Natural killer cell treated with Interleukin-12 subunit alpha and Interleukin-12 subunit beta and Interleukin-15 and Interleukin-18, amount 100 ng/mL, for 72 hours (primary cell): ENCODE measurements at regions not wholly inside any gene's neighbourhood (a gene's known extent, or its start where the extent isn't known, plus 50 kb on each side); places are given as distances from the start of the nearest gene placed in this dataset.

ENCODE experiments used
- ATAC-seq, 2 donors: fragments of 150-1000 bp; cut with Tn5 transposase in 1 of 2; sonication (Bioruptor Pico), chemical (Tn5 transposase) in 1 of 2; 2 replicates each; pipeline ENCODE4 v1.10.0; 2021
- DNase-seq: peaks from one replicate; pipeline ENCODE4 v3.0.0; 2022; ENCODE audit warnings: low spot score
- H3K27ac Mint-ChIP-seq, 2 donors: 1 replicate in 1 of 2; 2 replicates in 1 of 2; pipeline ENCODE4 v1.8.0; 2022; ENCODE audit warnings: mixed read lengths in 2 of 2, mild to moderate bottlenecking in 1 of 2, moderate library complexity in 1 of 2
- H3K27me3 Mint-ChIP-seq, 2 donors: 1 replicate in 1 of 2; 2 replicates in 1 of 2; pipeline ENCODE4 v1.8.0; 2022; ENCODE audit warnings: mixed read lengths in 2 of 2
- H3K36me3 Mint-ChIP-seq: one replicate; pipeline ENCODE4 v1.8.0; 2022; ENCODE audit warnings: mixed read lengths
- H3K4me1 Mint-ChIP-seq, 2 donors: 1 replicate in 1 of 2; 2 replicates in 1 of 2; pipeline ENCODE4 v1.8.0; 2022; ENCODE audit warnings: low read depth in 2 of 2, mixed read lengths in 2 of 2, mild to moderate bottlenecking in 1 of 2
- H3K4me3 Mint-ChIP-seq: one replicate; pipeline ENCODE4 v1.8.0; 2022; ENCODE audit warnings: mixed read lengths
- H3K9me3 Mint-ChIP-seq: 2 replicates; pipeline ENCODE4 v1.8.0; 2022; ENCODE audit warnings: mixed read lengths

DNA sequence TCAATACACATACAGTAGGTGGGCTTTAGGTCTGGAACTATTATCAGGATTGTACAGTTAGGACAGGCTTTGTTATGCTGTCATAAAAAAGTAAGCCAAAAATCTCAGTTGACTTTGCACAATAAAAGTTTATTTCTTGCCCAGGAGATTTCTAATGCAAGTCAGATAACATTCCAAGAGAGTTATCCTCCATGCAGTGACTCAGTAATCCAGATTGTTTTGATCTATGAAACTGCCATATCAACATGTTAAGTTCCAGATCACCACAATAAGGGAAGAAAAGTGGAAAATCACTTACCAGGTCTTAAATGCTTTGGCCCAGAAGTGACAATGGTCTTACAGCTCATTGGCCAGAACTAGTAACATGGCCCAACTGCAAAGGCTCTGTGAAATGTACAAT lies 636.2 kb upstream of the KLF12 start:
- H3K27me3 Mint-ChIP-seq = peaks cover 6 to 11% of the 10 kb centered on the region in 2 donors

DNA sequence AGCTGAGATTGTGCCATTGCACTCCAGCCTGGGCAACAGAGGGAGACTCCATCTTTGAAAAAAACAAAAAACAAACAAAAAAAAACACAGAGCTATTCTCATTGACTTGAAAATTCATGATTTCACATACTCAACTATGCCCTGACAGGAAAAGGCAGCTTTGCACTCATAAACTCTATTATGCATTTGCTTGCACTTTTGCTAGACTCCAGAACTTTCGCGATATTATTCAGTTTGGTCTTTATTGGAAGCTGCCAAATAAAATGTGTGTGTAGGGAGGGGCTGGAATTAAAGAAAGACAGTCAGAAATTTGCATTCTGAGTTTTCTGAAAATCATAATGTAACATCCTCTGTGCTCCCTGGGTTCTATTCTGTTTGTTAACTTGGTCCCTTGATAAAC lies 635.1 kb upstream of the KLF12 start:
- ATAC-seq (no peak), DNase-seq (no peak)
- no peaks in the 10 kb centered on the region for H3K4me1 Mint-ChIP-seq
- no peaks in the 10 kb centered on the region for H3K36me3 Mint-ChIP-seq
- no peak overlapping the region for H3K4me3 Mint-ChIP-seq
- peaks cover 5 to 6% of the 10 kb centered on the region in 2 donors for H3K27me3 Mint-ChIP-seq
- no peak overlapping the region for H3K27ac Mint-ChIP-seq
- no peaks in the 10 kb centered on the region for H3K9me3 Mint-ChIP-seq

More for the DNA sequence above, 636.2 kb upstream of the KLF12 start:
- ATAC-seq (no peak), DNase-seq (no peak)
- Mint-ChIP-seq H3K4me1 (no peaks in the 10 kb centered on the region), H3K9me3 (no peaks in the 10 kb centered on the region), H3K4me3 (no peak overlapping the region), H3K27ac (no peak overlapping the region), H3K36me3 (no peaks in the 10 kb centered on the region)

DNA sequence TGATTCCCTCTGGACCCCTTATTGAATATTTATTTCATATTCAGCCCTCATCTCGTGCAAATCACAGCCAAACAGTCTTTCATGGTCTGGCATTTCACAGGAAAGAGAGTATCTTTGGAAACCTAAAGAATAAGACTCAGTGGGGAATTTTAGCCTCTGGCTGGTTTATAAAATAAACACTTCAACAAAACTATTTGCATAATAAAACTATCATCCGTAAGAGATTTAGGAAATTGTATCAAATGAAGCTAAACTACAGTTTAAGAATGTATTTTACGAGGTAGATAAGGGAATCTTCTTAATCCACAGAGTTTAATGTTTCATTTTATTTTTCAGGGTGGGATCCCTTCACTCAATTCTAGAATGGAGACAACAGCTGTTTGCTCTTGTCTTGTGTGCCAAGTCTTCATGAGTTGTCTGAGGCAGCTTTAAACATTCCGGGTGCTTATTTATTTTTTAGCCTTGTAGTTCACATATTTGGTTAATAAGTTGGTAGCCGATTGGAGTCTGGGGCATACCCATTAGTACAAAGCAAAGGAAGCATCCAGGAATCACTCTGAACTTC lies 634.4 kb upstream of the KLF12 start:
- peaks cover 5 to 10% of the 10 kb centered on the region in 2 donors for H3K27me3 Mint-ChIP-seq
- DNase-seq (no peak), ATAC-seq (no peak)
- H3K36me3 Mint-ChIP-seq = no peaks in the 10 kb centered on the region
- no peaks in the 10 kb centered on the region for H3K9me3 Mint-ChIP-seq
- H3K4me3 Mint-ChIP-seq = no peak overlapping the region
- H3K27ac Mint-ChIP-seq = no peak overlapping the region
- no peaks in the 10 kb centered on the region for H3K4me1 Mint-ChIP-seq

DNA sequence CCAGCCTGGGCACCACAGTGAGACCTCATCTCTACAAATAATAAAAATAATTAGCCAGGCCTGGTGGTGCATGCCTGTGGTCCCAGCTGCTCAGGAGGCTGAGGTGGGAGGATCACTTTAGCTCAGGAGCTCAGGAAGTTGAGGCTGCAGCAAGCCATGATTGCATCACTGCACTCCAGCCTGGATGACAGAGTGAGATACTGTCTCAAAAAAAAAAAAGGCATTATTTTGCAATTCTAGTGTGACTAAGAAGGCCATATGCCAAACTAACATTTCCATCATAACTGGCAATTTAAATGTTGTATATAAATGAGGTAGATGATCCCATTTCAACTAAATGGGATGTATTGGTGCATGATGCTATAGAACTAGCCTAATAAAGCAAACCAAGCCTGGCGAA lies 632.8 kb upstream of the KLF12 start:
- no peak for ATAC-seq
- no peaks in the 10 kb centered on the region for H3K4me1 Mint-ChIP-seq
- H3K36me3 Mint-ChIP-seq = no peaks in the 10 kb centered on the region
- H3K27me3 Mint-ChIP-seq = peaks cover 5 to 6% of the 10 kb centered on the region in 2 donors
- H3K27ac Mint-ChIP-seq = no peak overlapping the region
- no peak overlapping the region for H3K4me3 Mint-ChIP-seq
- no peaks in the 10 kb centered on the region for H3K9me3 Mint-ChIP-seq
- no peak for DNase-seq

DNA sequence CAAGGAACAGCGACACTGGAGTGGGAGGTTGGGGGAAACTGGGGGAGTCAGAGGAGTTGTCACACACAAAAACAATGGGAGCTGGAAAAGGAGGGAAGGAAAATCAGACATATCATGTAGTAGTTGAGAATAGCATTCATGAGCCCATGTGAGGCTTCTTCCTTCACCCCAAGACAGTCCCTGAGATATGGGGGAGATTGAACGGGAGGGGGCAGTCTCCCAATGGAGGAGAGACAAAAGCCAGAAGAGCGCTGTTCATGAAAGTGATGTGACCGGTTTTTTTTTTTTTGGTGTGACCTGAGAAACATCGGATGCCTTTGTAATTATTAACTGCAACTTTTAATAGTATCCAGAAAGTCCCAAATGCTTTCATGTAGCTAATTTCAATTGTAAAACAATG lies 631.8 kb upstream of the KLF12 start:
- H3K27ac Mint-ChIP-seq = no peak overlapping the region
- peaks cover 5 to 6% of the 10 kb centered on the region in 2 donors for H3K27me3 Mint-ChIP-seq

DNA sequence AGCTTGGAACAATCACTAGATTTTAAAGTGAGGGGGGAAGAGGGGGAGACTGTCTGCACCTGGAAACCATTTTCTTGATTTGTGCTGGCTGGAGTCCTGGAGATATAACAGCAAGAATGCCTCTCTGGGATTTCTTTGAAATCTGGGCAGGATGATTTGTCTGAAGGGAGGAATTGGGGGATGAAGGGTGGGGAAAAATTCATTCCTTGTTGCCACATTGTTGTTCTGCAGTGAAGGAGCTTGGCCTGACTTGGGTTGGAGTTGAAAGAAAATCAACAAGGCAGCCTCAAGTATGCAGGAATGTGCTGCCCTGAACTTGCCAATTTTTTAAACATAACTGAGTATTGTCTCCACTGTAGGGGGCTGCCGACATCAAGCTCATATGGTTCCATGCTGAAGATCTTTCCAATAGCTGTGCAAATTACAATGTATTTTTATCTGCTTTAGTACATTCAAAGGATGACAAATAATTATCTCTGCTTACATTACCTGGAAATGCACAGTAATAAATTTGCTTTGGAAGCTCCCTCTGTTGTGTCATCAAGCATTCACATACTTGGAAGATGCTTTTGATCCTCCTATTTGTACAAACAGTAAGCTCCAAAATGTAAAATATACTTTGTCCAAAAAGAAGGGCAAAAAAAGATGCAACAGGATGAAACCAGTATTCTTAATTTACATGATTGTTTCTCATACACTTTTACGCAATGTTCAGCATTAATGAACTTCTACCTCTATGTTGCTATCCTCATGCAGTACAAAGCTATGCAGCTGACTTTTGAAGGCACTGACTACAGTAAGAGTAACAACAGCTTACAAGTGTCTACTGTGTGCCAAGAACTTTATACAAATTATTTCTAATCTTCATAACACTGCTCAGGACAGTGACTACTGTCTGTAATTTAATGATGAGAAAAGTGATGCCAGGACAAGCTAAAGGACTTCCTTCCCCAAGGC lies 627.9 kb upstream of the KLF12 start:
- no peak for ATAC-seq

More for the DNA sequence above, 631.8 kb upstream of the KLF12 start:
- Mint-ChIP-seq H3K36me3 (no peaks in the 10 kb centered on the region), H3K4me1 (no peaks in the 10 kb centered on the region), H3K9me3 (no peaks in the 10 kb centered on the region), H3K4me3 (no peak overlapping the region)
- no peak for DNase-seq
- ATAC-seq = no peak

DNA sequence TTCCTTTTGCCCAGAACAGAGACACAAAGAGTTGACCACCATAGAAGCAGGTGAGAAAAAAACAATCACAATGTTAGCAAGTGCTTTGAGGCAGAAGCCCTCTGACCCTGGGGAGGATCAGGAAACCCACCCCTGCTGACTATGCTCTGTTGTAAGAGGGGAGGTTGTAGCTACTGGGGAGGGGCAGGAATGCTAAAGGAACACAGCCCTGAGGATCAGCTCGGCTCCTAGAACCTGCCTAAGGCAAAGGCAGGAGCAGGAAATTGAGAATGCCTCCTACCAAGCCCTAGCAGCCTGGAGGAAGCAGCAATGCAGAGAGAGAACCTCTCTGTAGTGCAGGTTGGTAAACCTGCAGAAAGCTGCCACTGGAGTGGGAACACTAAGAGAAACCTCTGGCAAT lies 624.0 kb upstream of the KLF12 start:
- H3K9me3 Mint-ChIP-seq = no peaks in the 10 kb centered on the region
- DNase-seq (no peak), ATAC-seq (no peak)
- H3K27ac Mint-ChIP-seq = no peak overlapping the region
- no peaks in the 10 kb centered on the region for H3K4me1 Mint-ChIP-seq
- H3K27me3 Mint-ChIP-seq = no peaks in the 10 kb centered on the region
- no peaks in the 10 kb centered on the region for H3K36me3 Mint-ChIP-seq
- no peak overlapping the region for H3K4me3 Mint-ChIP-seq

More for the DNA sequence above, 627.9 kb upstream of the KLF12 start:
- Mint-ChIP-seq H3K4me3 (no peak overlapping the region), H3K4me1 (no peaks in the 10 kb centered on the region), H3K36me3 (no peaks in the 10 kb centered on the region), H3K9me3 (no peaks in the 10 kb centered on the region), H3K27me3 (peaks cover 0 to 6% of the 10 kb centered on the region in 2 donors), H3K27ac (no peak overlapping the region)
- DNase-seq = no peak

DNA sequence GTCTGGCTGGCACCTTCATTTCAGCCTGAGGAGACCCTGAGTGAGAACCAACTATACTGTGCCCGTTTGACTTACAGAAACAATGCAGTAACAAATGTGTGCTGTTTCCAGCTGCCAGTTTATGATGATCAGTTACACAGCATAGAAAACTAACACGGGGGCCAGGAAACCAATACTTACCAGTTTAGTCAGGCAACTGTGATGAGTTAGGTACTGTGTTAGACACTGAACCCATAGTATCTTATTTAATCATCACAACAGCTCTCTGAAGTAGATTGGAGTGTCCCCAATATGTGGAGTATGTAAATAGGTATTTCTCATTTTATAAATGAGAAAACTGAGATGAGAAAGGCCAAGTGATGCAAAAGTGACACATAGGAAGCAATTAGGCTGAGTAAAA lies 620.9 kb upstream of the KLF12 start:
- no peak for DNase-seq
- no peaks in the 10 kb centered on the region for H3K4me1 Mint-ChIP-seq
- no peak overlapping the region for H3K27ac Mint-ChIP-seq
- H3K9me3 Mint-ChIP-seq = no peaks in the 10 kb centered on the region
- no peak for ATAC-seq
- no peaks in the 10 kb centered on the region for H3K36me3 Mint-ChIP-seq
- H3K27me3 Mint-ChIP-seq = no peaks in the 10 kb centered on the region
- H3K4me3 Mint-ChIP-seq = no peak overlapping the region

DNA sequence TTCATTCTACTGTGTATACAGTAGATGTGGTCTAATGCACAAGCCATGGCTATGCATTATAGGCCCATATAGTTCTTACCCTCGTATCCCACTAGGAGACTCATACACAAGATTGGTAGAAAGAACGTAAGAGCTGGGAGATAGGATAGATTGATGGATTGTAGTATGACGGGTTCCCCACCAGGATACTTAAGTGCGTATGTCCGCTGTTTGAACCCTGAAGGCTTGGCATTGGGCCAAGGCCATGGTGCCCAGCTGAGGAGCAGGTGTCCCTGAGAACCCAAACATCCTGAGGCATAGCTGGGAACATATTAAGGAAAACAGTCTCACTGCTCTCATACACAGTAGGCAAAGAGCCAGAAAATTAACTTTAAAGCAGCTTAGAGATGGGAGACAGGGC lies 617.5 kb upstream of the KLF12 start:
- Mint-ChIP-seq H3K9me3 (peaks cover 3% of the 10 kb centered on the region), H3K4me1 (no peaks in the 10 kb centered on the region), H3K4me3 (no peak overlapping the region), H3K27ac (no peak overlapping the region), H3K27me3 (no peaks in the 10 kb centered on the region), H3K36me3 (no peaks in the 10 kb centered on the region)
- ATAC-seq (no peak), DNase-seq (no peak)

DNA sequence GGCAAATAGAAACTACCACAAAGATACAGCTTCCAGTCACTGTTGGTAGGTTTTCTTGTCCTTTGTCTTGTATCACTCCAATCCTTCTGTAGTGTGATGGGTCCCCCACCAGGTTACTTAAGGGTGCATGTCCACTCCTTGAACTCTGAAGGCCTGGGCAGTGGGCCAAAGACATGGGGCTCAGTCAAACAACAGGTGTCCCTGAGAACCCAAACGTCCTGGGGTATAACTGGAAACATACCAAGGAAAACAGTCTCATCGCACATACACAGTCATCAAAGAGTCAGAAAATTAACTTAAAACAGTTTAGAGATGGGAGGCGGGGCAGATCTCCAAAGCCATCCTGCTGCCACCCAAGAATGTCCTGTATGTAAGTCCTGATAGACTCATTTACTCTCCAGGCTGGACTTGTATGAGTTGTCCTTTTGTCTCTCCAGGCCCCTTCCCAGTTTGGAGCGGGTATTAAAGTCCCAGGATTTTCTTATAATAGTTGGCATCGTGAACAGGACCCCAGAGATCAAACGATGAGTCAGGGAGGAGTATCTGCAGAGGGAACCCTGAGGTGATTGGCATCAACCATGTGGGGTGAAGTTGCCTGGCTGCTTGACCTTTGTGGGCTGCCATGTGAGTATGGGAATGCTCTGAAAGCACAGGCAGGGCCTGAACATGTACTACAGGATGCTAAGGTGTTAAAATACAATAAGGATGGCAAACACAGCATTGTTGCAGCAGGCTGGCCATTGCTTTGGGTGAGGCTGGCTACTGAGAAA lies 613.2 kb upstream of the KLF12 start:
- Mint-ChIP-seq H3K9me3 (peaks cover 3% of the 10 kb centered on the region), H3K4me3 (no peak overlapping the region), H3K36me3 (no peaks in the 10 kb centered on the region), H3K4me1 (no peaks in the 10 kb centered on the region), H3K27ac (no peak overlapping the region), H3K27me3 (no peaks in the 10 kb centered on the region)
- ATAC-seq (no peak), DNase-seq (no peak)

DNA sequence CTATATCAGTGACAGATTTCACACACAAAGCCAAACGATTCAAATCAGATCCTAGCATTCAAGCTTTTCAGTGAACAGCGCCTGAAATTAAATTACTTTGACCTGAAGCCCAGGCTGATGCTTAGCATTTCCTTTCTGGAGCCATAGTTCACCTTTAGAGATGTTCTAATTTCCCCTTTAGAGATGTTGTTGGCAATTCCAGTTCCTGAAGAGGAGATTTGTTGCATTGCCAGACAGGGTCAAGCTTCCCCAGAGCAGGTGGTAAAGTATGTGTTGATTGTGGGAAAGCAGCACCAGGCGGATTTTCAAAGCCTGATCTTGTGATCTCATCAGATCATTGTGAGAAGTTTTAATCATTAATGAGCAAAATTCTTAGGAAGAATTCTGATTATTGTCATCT lies 609.8 kb upstream of the KLF12 start:
- Mint-ChIP-seq H3K4me1 (no peaks in the 10 kb centered on the region), H3K4me3 (no peak overlapping the region), H3K9me3 (peaks cover 3% of the 10 kb centered on the region), H3K36me3 (no peaks in the 10 kb centered on the region), H3K27ac (no peak overlapping the region), H3K27me3 (peaks cover 0 to 6% of the 10 kb centered on the region in 2 donors)
- no peak for DNase-seq
- ATAC-seq = no peak

DNA sequence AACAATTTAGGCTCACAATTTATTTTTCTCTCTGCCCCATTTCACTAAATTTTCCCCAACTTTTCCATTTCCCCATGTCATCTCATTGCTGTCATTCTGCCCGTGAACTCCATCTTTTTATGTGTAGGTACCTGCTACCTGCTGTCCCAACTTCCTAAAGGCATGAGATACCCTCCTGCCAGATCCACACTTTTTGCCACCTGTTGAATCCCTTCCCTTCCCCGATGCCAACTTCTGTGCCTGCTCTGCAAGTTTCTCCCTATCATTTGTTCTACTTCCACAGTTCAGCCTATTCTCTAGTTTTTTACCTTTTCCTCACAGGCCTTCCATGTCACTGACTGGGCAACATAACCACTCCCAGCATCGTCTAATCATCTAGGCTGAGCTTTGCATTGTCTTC lies 607.5 kb upstream of the KLF12 start:
- H3K4me1 Mint-ChIP-seq = no peaks in the 10 kb centered on the region
- no peaks in the 10 kb centered on the region for H3K9me3 Mint-ChIP-seq
- no peak for ATAC-seq
- no peak overlapping the region for H3K27ac Mint-ChIP-seq
- H3K36me3 Mint-ChIP-seq = peaks cover 4% of the 10 kb centered on the region
- H3K4me3 Mint-ChIP-seq = no peak overlapping the region
- DNase-seq = no peak
- H3K27me3 Mint-ChIP-seq = peaks cover 4 to 12% of the 10 kb centered on the region in 2 donors

DNA sequence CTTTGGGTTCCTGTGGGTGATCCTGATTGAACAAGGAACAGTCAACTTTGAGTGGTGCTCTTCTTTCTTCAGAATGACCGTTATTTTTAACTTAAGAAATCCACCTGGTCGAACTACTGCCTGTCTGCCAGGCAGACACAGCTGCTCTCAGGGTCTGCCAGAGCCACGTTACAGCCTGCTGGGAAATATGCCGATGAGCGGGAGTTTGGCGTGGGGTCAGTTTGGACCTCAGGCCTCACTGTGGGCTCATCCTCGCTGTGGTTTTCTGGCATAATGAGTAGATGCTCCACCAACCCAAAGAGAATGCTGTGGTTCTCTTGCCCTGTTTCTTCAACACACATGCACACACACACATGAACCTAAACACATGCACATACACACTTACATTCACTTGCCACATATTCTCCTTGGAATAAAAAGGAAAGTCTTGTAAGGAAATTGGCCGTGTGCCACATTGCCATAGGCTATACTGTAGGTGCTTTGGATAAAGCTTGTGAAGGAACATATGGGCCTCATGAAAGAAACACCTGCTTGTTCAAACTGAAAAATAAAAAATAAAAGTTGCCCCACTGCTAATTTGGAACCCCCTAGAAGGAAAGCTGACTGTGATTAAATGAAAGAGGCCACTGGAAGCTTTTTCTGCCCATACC lies 598.7 kb upstream of the KLF12 start:
- H3K27me3 Mint-ChIP-seq = peaks cover 4 to 30% of the 10 kb centered on the region in 2 donors
- H3K4me1 Mint-ChIP-seq = no peaks in the 10 kb centered on the region
- DNase-seq = no peak
- peaks cover 4% of the 10 kb centered on the region for H3K36me3 Mint-ChIP-seq
- no peak overlapping the region for H3K27ac Mint-ChIP-seq
- H3K4me3 Mint-ChIP-seq = no peak overlapping the region
- H3K9me3 Mint-ChIP-seq = no peaks in the 10 kb centered on the region
- no peak for ATAC-seq
